ENCODE measurements at regions not wholly inside any gene's neighbourhood (a gene's known extent, or its start where the extent isn't known, plus 50 kb on each side); places are given as distances from the start of the nearest gene placed in this dataset.

GRCh38 chr20:51079488-51079887 is 56.6 kb upstream of the KCNG1 start:
- 90 to 95% (median 94%) methylated on average over 2 of the region's 2 CpGs for WGBS, 5 donors
- H3K4me1 ChIP-seq, result peaks cover 0 to 12% (median 5%) of the 10 kb centered on the region in 4 donors
- no peak overlapping the region for H3K27ac ChIP-seq
- intact Hi-C loops (cut with DNase I; ENCODE audit: low total_unique reads), result no loop called here
- no peak for DNase-seq
- H3K4me3 ChIP-seq, result no peak overlapping the region
- H3K9me3 ChIP-seq, result no peaks in the 10 kb centered on the region
- no peak for TF ChIP-seq POLR2AphosphoS5 (IDR thresholded peaks at IDR 0.05)
- no peak for TF ChIP-seq EP300 (IDR thresholded peaks at IDR 0.05)
- no peak for TF ChIP-seq CTCF (IDR thresholded peaks at IDR 0.05)
- TF ChIP-seq POLR2A (IDR thresholded peaks at IDR 0.05), result no peak
- peaks cover 0 to 38% (median 4%) of the 10 kb centered on the region in 3 donors for H3K27me3 ChIP-seq
- no peaks in the 10 kb centered on the region for H3K36me3 ChIP-seq

GRCh38 chr20:51077686-51078060 is 54.8 kb upstream of the KCNG1 start:
- H3K4me3 ChIP-seq, result no peak overlapping the region
- TF ChIP-seq CTCF (IDR thresholded peaks at IDR 0.05) (no peak), POLR2AphosphoS5 (IDR thresholded peaks at IDR 0.05) (no peak), POLR2A (IDR thresholded peaks at IDR 0.05) (no peak), EP300 (IDR thresholded peaks at IDR 0.05) (no peak)
- no peaks in the 10 kb centered on the region for H3K36me3 ChIP-seq
- WGBS, 5 donors, result 26 to 47% (median 37%) methylated on average over 8 of the region's 8 CpGs
- DNase-seq, result no peak
- no peak overlapping the region for H3K27ac ChIP-seq
- peaks cover 0 to 8% (median 0%) of the 10 kb centered on the region in 4 donors for H3K9me3 ChIP-seq
- H3K27me3 ChIP-seq, result peaks cover 0 to 25% (median 0%) of the 10 kb centered on the region in 3 donors
- H3K4me1 ChIP-seq, result peaks cover 0 to 12% (median 5%) of the 10 kb centered on the region in 4 donors
- intact Hi-C loops (cut with DNase I; ENCODE audit: low total_unique reads), result no loop called here

GRCh38 chr20:51076786-51077685 is 54.1 kb upstream of the KCNG1 start:
- peaks cover 0 to 12% (median 5%) of the 10 kb centered on the region in 4 donors for H3K4me1 ChIP-seq
- H3K36me3 ChIP-seq, result no peaks in the 10 kb centered on the region
- TF ChIP-seq POLR2A (IDR thresholded peaks at IDR 0.05) (no peak), POLR2AphosphoS5 (IDR thresholded peaks at IDR 0.05) (no peak), EP300 (IDR thresholded peaks at IDR 0.05) (no peak), CTCF (IDR thresholded peaks at IDR 0.05) (no peak)
- peaks cover 0 to 8% (median 0%) of the 10 kb centered on the region in 4 donors for H3K9me3 ChIP-seq
- H3K27ac ChIP-seq, result no peak overlapping the region
- intact Hi-C loops (cut with DNase I; ENCODE audit: low total_unique reads), result no loop called here
- no peak overlapping the region for H3K4me3 ChIP-seq
- DNase-seq, result no peak
- H3K27me3 ChIP-seq, result peaks cover 0 to 24% (median 0%) of the 10 kb centered on the region in 3 donors
- 54 to 59% (median 56%) methylated on average over 11 of the region's 11 CpGs for WGBS, 5 donors

- DNase-seq, result no peak
- no peaks in the 10 kb centered on the region for H3K36me3 ChIP-seq
- H3K4me1 ChIP-seq, result peaks cover 0 to 9% (median 4%) of the 10 kb centered on the region in 4 donors
- intact Hi-C loops (cut with DNase I; ENCODE audit: low total_unique reads), result no loop called here
- TF ChIP-seq CTCF (IDR thresholded peaks at IDR 0.05), result no peak
- no peak for TF ChIP-seq POLR2AphosphoS5 (IDR thresholded peaks at IDR 0.05)
- no peak for TF ChIP-seq POLR2A (IDR thresholded peaks at IDR 0.05)
- no peak for TF ChIP-seq EP300 (IDR thresholded peaks at IDR 0.05)
- H3K27ac ChIP-seq, result no peak overlapping the region
- H3K27me3 ChIP-seq, result peaks cover 0 to 28% (median 0%) of the 10 kb centered on the region in 3 donors
- no peak overlapping the region for H3K4me3 ChIP-seq
- 94 to 100% (median 98%) methylated on average over 1 of the region's 1 CpG for WGBS, 5 donors
- H3K9me3 ChIP-seq, result peaks cover 0 to 8% (median 0%) of the 10 kb centered on the region in 4 donors
These were observed 51.2 kb upstream of the KCNG1 start for GRCh38 chr20:51074062-51074461.

Data from stomach (tissue), 8 donors.